ENCODE measurements at regions not wholly inside any gene's neighbourhood (a gene's known extent, or its start where the extent isn't known, plus 50 kb on each side); places are given as distances from the start of the nearest gene placed in this dataset.

DNA sequence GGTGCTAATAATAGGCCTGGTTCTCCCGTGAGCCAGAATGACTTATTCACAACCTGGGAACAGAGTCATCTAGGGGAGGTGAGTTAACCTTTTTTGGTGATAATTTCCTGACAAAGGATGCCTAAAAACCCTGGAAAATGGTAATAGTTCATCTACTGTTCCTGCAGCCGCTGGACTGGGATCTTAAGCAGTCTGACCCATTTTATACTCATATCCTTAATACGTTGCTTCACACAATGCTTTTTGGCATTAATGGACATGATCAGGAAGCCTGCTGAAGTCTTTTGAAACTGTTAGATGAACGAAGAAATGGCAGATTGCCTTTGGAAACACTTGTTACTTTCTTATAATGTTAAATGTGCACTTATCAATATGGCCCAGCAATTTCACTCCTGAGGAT is 81.9 kb upstream of the BMP2 start:
- Mint-ChIP-seq H3K36me3 (ENCODE audit: insufficient read depth, unreplicated experiment) (no peaks in the 10 kb centered on the region), H3K27me3 (ENCODE audit: insufficient read depth, unreplicated experiment) (no peaks in the 10 kb centered on the region), H3K27ac (ENCODE audit: low read depth, unreplicated experiment) (peak overlapping the region; percentile 77), H3K4me1 (ENCODE audit: insufficient read depth, unreplicated experiment) (peaks cover 14% of the 10 kb centered on the region), H3K9me3 (ENCODE audit: unreplicated experiment) (no peaks in the 10 kb centered on the region), H3K4me3 (ENCODE audit: unreplicated experiment) (no peak overlapping the region)
- BruUV-seq (replicated peaks) = no TSS peak
- TF ChIP-seq, protein P1, sequence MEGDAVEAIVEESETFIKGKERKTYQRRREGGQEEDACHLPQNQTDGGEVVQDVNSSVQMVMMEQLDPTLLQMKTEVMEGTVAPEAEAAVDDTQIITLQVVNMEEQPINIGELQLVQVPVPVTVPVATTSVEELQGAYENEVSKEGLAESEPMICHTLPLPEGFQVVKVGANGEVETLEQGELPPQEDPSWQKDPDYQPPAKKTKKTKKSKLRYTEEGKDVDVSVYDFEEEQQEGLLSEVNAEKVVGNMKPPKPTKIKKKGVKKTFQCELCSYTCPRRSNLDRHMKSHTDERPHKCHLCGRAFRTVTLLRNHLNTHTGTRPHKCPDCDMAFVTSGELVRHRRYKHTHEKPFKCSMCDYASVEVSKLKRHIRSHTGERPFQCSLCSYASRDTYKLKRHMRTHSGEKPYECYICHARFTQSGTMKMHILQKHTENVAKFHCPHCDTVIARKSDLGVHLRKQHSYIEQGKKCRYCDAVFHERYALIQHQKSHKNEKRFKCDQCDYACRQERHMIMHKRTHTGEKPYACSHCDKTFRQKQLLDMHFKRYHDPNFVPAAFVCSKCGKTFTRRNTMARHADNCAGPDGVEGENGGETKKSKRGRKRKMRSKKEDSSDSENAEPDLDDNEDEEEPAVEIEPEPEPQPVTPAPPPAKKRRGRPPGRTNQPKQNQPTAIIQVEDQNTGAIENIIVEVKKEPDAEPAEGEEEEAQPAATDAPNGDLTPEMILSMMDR (IDR thresholded peaks at IDR 0.05; ENCODE audit: unreplicated experiment) = no peak
- ChIA-PET POLR2A (interaction anchor here (0.7 to 1.3 kb wide), 3 partner anchors 13 to 123 kb away, joined by 3 to 4 read pairs (median 3); no protein-coding TSS in a partner anchor), CTCF (interaction anchor here (0.8 to 1.4 kb wide), 2 partner anchors 32 to 426 kb away, joined by 3 to 4 read pairs; no protein-coding TSS in a partner anchor)
- intact Hi-C loops (cut with micrococcal nuclease) = no loop called here
- DNase-seq (ENCODE audit: unreplicated experiment) = no peak

DNA sequence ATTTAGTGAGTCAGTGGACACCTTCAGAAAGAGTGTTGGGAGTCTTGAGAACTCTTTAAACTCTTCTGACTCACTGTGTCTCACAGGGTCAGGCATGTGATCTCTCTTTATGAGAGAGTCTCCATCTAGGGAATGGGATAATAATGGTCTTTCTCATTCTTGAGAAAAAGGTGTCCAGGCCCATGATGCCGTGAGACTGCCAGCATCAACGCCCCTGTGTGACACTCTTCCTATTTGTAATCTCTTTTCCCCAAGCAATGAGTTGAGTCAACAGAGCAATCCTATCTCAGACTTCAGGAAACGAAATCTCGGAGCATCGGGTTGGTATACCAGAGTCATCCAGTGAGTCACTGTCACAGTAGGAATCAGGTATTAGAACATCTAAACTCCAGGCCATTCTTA is 82.3 kb upstream of the BMP2 start:
- H3K9me3 Mint-ChIP-seq (ENCODE audit: unreplicated experiment) = no peaks in the 10 kb centered on the region
- intact Hi-C loops (cut with micrococcal nuclease) = no loop called here
- H3K27me3 Mint-ChIP-seq (ENCODE audit: insufficient read depth, unreplicated experiment) = no peaks in the 10 kb centered on the region
- peak; percentile 64 for DNase-seq (ENCODE audit: unreplicated experiment)
- peak overlapping the region; percentile 77 for H3K27ac Mint-ChIP-seq (ENCODE audit: low read depth, unreplicated experiment)
- H3K4me1 Mint-ChIP-seq (ENCODE audit: insufficient read depth, unreplicated experiment) = peaks cover 14% of the 10 kb centered on the region
- H3K36me3 Mint-ChIP-seq (ENCODE audit: insufficient read depth, unreplicated experiment) = no peaks in the 10 kb centered on the region
- BruUV-seq (replicated peaks) = no TSS peak
- H3K4me3 Mint-ChIP-seq (ENCODE audit: unreplicated experiment) = no peak overlapping the region
- TF ChIP-seq, protein P1 (IDR thresholded peaks at IDR 0.05; ENCODE audit: unreplicated experiment) = no peak
- CTCF ChIA-PET = interaction anchor here (0.6 kb wide), 2 partner anchors 48 to 543 kb away, joined by 3 read pairs; no protein-coding TSS in a partner anchor
- POLR2A ChIA-PET = interaction anchor here (0.8 to 1.6 kb wide), 9 partner anchors 12 to 43 kb away, joined by 3 to 9 read pairs (median 3); no protein-coding TSS in a partner anchor

DNA sequence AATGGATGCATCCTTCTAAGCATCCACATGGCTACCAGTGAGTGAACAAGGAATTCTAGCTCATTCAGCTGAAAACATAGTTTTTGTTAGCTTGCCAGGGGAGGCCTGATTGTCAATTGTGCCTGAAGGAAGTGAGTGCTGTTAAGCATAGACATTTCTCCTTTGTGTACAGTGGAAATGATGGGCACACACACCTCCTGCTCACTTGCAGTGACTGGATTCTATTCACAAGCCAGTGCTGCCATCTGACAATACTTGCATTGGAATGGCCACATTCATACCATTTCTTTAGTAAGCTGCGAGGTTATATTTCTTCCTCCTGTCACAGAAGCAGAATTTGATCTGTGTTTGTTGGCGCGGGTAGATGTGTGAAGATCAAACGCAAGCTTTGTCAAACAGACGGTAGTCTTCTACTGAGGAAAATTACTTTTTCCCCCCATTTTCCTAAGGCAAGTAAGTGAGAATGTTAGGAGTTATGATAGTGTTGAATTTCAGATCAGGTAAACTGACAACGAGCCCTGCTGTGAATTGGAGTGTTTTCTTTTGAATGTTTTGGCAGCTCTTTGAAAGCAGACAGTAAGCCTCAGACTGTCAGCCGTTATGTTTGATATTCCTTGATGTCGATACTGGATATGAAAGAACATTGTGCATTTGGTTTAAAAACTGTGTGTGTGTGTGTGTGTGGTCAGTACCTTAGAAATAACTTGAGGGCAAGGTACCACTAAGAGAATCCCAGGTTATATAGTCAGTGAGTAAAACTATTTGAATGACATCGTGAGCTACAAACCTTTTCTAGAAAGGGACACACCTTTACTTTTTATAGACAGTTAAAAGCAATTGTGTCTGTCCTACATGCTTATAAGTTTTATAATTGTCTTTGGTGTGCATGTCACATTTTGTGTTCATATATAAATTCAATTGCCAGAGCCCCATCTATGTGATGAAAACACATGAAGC is 84.2 kb upstream of the BMP2 start:
- ChIA-PET POLR2A (interaction anchor here (0.6 to 1.8 kb wide), 10 partner anchors 10 to 351 kb away, joined by 3 to 9 read pairs (median 3); no protein-coding TSS in a partner anchor), CTCF (interaction anchor here (1.2 to 2.0 kb wide), 2 partner anchors 25 to 100 kb away, joined by 3 to 6 read pairs; no protein-coding TSS in a partner anchor)
- TF ChIP-seq, protein P1 (IDR thresholded peaks at IDR 0.05; ENCODE audit: unreplicated experiment) = no peak
- H3K9me3 Mint-ChIP-seq (ENCODE audit: unreplicated experiment) = no peaks in the 10 kb centered on the region
- intact Hi-C loops (cut with micrococcal nuclease) = no loop called here
- H3K4me1 Mint-ChIP-seq (ENCODE audit: insufficient read depth, unreplicated experiment) = peaks cover 14% of the 10 kb centered on the region
- no peak overlapping the region for H3K4me3 Mint-ChIP-seq (ENCODE audit: unreplicated experiment)
- no peak for DNase-seq (ENCODE audit: unreplicated experiment)
- no TSS peak for BruUV-seq (replicated peaks)
- H3K36me3 Mint-ChIP-seq (ENCODE audit: insufficient read depth, unreplicated experiment) = no peaks in the 10 kb centered on the region
- no peaks in the 10 kb centered on the region for H3K27me3 Mint-ChIP-seq (ENCODE audit: insufficient read depth, unreplicated experiment)
- peak overlapping the region; percentile 77 for H3K27ac Mint-ChIP-seq (ENCODE audit: low read depth, unreplicated experiment)

DNA sequence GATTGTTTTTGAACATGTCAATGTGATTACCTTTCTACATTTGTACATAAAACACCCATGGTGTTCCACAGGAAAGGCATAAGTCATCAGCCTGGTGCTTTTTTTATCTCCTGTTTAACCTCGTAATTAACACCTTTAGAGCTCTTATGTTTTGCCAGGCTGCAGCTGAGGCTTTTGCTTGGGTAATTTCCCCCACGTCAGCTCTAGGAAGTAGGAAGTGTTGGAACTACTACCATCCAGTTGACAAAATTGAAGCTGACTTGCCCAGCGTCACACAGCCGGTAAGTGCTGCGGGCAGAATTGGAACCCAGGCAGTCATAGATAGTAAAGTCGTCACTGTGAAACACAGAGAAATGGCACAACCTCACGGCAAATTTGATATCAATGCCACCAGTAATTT is 86.6 kb upstream of the BMP2 start:
- ChIA-PET POLR2A (interaction anchor here (1.0 to 2.1 kb wide), 3 partner anchors 17 to 558 kb away, joined by 3 to 6 read pairs (median 5); partner anchors contain the start of gene FERMT1), CTCF (interaction anchor here (0.5 to 1.4 kb wide), 4 partner anchors 8 to 75 kb away, joined by 3 to 4 read pairs (median 4); no protein-coding TSS in a partner anchor)
- Mint-ChIP-seq H3K27me3 (ENCODE audit: insufficient read depth, unreplicated experiment) (no peaks in the 10 kb centered on the region), H3K36me3 (ENCODE audit: insufficient read depth, unreplicated experiment) (no peaks in the 10 kb centered on the region), H3K9me3 (ENCODE audit: unreplicated experiment) (no peaks in the 10 kb centered on the region), H3K27ac (ENCODE audit: low read depth, unreplicated experiment) (no peak overlapping the region), H3K4me3 (ENCODE audit: unreplicated experiment) (no peak overlapping the region), H3K4me1 (ENCODE audit: insufficient read depth, unreplicated experiment) (peaks cover 14% of the 10 kb centered on the region)
- intact Hi-C loops (cut with micrococcal nuclease) = no loop called here
- TF ChIP-seq, protein P1 (IDR thresholded peaks at IDR 0.05; ENCODE audit: unreplicated experiment) = no peak
- no peak for DNase-seq (ENCODE audit: unreplicated experiment)
- no TSS peak for BruUV-seq (replicated peaks)
